ENCODE measurements at regions not wholly inside any gene's neighbourhood (a gene's known extent, or its start where the extent isn't known, plus 50 kb on each side); places are given as distances from the start of the nearest gene placed in this dataset.

DNA sequence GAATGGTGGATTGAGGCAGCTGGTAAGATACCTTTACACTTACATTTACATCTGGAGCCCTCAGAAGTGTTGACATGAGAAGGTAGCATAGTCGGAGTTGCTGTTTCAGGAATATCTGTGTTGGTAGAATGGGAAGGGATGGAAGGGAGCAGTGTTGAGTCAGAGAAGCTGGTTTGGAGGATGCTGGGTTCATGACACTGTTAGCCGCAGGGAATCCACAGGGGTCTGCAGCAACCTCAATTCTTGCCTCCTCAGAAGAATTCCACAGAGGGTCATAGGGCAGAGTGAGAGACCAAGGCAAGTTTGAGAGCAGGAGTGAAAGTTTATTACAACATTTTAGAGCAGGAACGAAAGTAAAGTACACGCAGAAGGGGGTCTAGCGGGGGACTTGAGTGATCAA, 536.8 kb downstream of the QKI start:
- no peak for TF ChIP-seq EZH2phosphoT487 (IDR thresholded peaks at IDR 0.05; ENCODE audit: low read depth)
- TF ChIP-seq, protein P1, sequence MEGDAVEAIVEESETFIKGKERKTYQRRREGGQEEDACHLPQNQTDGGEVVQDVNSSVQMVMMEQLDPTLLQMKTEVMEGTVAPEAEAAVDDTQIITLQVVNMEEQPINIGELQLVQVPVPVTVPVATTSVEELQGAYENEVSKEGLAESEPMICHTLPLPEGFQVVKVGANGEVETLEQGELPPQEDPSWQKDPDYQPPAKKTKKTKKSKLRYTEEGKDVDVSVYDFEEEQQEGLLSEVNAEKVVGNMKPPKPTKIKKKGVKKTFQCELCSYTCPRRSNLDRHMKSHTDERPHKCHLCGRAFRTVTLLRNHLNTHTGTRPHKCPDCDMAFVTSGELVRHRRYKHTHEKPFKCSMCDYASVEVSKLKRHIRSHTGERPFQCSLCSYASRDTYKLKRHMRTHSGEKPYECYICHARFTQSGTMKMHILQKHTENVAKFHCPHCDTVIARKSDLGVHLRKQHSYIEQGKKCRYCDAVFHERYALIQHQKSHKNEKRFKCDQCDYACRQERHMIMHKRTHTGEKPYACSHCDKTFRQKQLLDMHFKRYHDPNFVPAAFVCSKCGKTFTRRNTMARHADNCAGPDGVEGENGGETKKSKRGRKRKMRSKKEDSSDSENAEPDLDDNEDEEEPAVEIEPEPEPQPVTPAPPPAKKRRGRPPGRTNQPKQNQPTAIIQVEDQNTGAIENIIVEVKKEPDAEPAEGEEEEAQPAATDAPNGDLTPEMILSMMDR (IDR thresholded peaks at IDR 0.05; ENCODE audit: low read depth, low read length): no peak
